GM12878 (cell line): ENCODE measurements at regions not wholly inside any gene's neighbourhood (a gene's known extent, or its start where the extent isn't known, plus 50 kb on each side); places are given as distances from the start of the nearest gene placed in this dataset.

Source experiments
- ATAC-seq: fragments of 200-7000 bp; cut with Tn5 transposase; 3 replicates; pipeline ENCODE4 v1.9.1; 2020; ENCODE audit warnings: mild to moderate bottlenecking, moderate library complexity
- BruUV-seq: library from RNA; stranded (reverse); fragments of 400-500 nt; replicated peaks from 2 replicates; lab custom pipeline; 2021; lab: Mats Ljungman, UMichigan
- CTCF ChIA-PET: fragments of 300-600 bp; sonication (Branson Sonifier 250); formaldehyde crosslinking; extraction: SDS; loops from one replicate; lab custom pipeline; 2021; ENCODE audit warnings: inconsistent platforms; lab: Yijun Ruan, JAX
- POLR2A ChIA-PET: fragments of 350-600 bp; formaldehyde crosslinking; extraction: SDS; loops from one replicate; lab custom pipeline; 2021; ENCODE audit warnings: inconsistent platforms; lab: Charles Lee
- RAD21 ChIA-PET: fragments of 300-600 bp; sonication (Branson Sonifier 250); formaldehyde crosslinking; loops from one replicate; lab custom pipeline; 2023; ENCODE audit warnings: antibody characterized with exemption; ENCODE audit not compliant: unreplicated experiment; lab: Charles Lee
- SMC1A ChIA-PET: fragments of 300-600 bp; sonication (Branson Sonifier 250); formaldehyde crosslinking; loops from one replicate; lab custom pipeline; 2023; ENCODE audit not compliant: unreplicated experiment, uncharacterized antibody; lab: Charles Lee
- DNase-seq: peaks from one replicate; pipeline ENCODE4 v3.0.0-alpha.2; 2011; ENCODE audit warnings: low read depth, low spot score
- FAIRE-seq: peaks from 3 replicates; lab custom pipeline; 2011; peaks lifted over from hg19 to GRCh38; lab: Jason Lieb, UNC
- H2AFZ ChIP-seq: 2 replicates; pipeline ENCODE4 v1.6.0; 2011; ENCODE audit warnings: low read depth, low read length, control low read depth; ENCODE audit not compliant: control insufficient read depth
- H3K27ac ChIP-seq: 2 replicates; pipeline ENCODE4 v1.5.1; 2011; ENCODE audit warnings: control low read depth; ENCODE audit not compliant: control insufficient read depth, insufficient read depth
- H3K27me3 ChIP-seq, 2 experiments: replicated peaks in 1 of 2; 2 replicates each; pipeline versions ENCODE4 v1.6.0 to v1.6.1; 2011; ENCODE audit warnings: low read length in 1 of 2; ENCODE audit not compliant: control insufficient read depth in 2 of 2, insufficient read depth in 2 of 2
- H3K36me3 ChIP-seq, 2 experiments: 2 replicates each; pipeline ENCODE4 v1.5.1; 2011; ENCODE audit warnings: low read length in 1 of 2; ENCODE audit not compliant: control insufficient read depth in 2 of 2, insufficient read depth in 2 of 2
- H3K4me1 ChIP-seq: 2 replicates; pipeline ENCODE4 v1.6.1; 2011; ENCODE audit warnings: mild to moderate bottlenecking, low read length, moderate library complexity, mixed read lengths; ENCODE audit not compliant: control insufficient read depth, insufficient read depth
- H3K4me2 ChIP-seq: 2 replicates; pipeline ENCODE4 v1.6.0; 2011; ENCODE audit warnings: control low read depth; ENCODE audit not compliant: control insufficient read depth, insufficient read depth
- H3K4me3 ChIP-seq: fragments of 200-600 bp; sonication (generic); 2 replicates; pipeline ENCODE4 v1.5.1; 2016
- H3K79me2 ChIP-seq: 2 replicates; pipeline ENCODE4 v1.6.0; 2011; ENCODE audit warnings: low read length; ENCODE audit not compliant: control insufficient read depth, insufficient read depth
- H3K9ac ChIP-seq: 2 replicates; pipeline ENCODE4 v1.8.0; 2011; ENCODE audit warnings: low read length, control low read depth, mixed read lengths; ENCODE audit not compliant: control insufficient read depth, insufficient read depth
- H3K9me3 ChIP-seq: replicated peaks from 3 replicates; pipeline ENCODE4 v1.5.1; 2011; ENCODE audit warnings: mild to moderate bottlenecking, low read length; ENCODE audit not compliant: control insufficient read depth, insufficient read depth
- H4K20me1 ChIP-seq: 2 replicates; pipeline ENCODE4 v1.6.0; 2011; ENCODE audit not compliant: control insufficient read depth, insufficient read depth
- ATF7 ChIP-seq: fragments of 450-650 bp; IDR thresholded peaks from 2 replicates; pipeline ENCODE4 v1.6.1; 2016; ENCODE audit warnings: low read depth, mild to moderate bottlenecking
- IKZF2 ChIP-seq, 2 experiments: fragments of 450-650 bp; IDR thresholded peaks; 2 replicates each; pipeline ENCODE4 v1.6.1; 2017; ENCODE audit warnings: mild to moderate bottlenecking in 2 of 2, moderate library complexity in 2 of 2
- POLR2AphosphoS5 ChIP-seq: IDR thresholded peaks from 2 replicates; pipeline ENCODE4 v1.6.1; 2011; ENCODE audit warnings: mild to moderate bottlenecking, low read length, inconsistent platforms
- SMC3 ChIP-seq: IDR thresholded peaks from 2 replicates; pipeline ENCODE4 v1.6.1; 2011; ENCODE audit warnings: low read length, improper control_type of control experiment, borderline replicate concordance
- WGBS: methylation state at CpG from one replicate; pipeline ENCODE4 v1.1.6; 2016; ENCODE audit warnings: low lambda C conversion rate; ENCODE audit not compliant: insufficient replicate concordance, insufficient coverage; ENCODE audit errors: missing lambda C conversion rate; 5-methylcytosine and 5-hydroxymethylcytosine counted together
- in situ Hi-C: fragments of 300-500 bp; cut with MboI; formaldehyde crosslinking; loops from 9 replicates; pipeline ENCODE4 v1.14.3; 2018; ENCODE audit warnings: mixed read lengths
- intact Hi-C: fragments of 100-400 bp; cut with micrococcal nuclease; formaldehyde crosslinking; loops from one replicate; pipeline ENCODE4 v1.14.2; 2022; ENCODE audit not compliant: unreplicated experiment
- TF ChIP-seq, protein P1 (sequence below): fragments of 450-650 bp; IDR thresholded peaks from 2 replicates; pipeline ENCODE4 v1.6.1; 2017; ENCODE audit warnings: mild to moderate bottlenecking

DNA sequence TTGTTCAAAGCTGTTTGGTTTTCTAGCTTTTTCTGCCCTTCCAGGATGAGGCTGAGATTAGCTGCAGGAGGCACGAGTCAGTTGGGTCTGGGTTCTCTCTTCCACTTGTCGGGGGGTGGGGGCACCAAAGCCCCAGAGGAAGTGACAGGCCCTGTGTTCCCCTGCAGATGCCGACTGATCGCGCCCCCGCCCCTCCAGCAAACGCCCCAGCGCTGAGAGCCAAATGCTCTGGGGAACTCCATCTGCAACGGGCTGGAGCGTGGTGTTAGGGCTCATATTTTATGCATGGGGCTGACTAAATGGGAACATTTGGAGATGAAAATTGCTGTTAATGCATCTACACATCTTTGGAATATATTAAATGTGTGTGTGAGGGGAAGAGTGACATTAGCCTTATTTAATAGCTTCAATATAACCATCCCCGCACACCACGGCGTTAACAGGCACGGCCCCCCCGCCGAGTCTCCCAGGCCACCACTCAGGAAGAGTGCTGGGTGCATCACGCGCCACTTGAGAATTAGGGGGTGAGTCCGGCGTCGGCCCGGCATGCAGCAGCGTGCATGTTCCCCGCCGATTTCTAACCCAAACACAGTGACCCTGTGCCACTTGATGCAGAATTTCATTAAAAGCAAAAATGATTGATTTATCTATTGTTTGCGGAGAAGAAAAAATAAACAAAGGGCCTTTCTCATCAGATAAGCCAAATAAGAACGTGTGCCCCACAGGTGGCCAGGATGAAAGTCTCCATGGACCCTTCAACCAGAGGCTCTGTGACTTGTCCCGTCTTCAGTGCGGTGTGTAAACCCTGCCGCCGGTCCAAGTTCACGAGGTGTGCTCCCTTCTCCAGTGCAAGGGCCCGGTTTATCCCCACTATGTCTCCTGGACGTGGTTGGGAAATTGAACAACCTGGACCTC, 165.0 kb upstream of the RTL1 start:
- no peak for FAIRE-seq
- no peak for DNase-seq
- in situ Hi-C loops = no loop called here

DNA sequence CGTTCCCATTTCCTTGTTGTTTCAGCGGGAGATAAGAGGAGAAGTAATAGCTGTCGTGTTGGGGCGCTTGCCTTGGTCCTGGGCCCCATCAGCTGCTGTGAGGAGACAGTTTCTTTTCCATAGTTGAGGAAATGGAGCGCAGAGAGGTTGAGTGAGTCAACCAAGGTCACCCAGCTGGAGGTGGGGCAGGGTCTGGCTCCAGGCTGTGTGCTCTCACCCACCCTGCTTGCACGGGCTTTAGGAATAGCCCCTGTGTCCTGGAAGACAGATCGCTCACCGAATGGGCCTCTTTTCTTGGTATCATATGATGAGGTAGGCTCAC, 165.7 kb upstream of the RTL1 start:
- H3K27ac ChIP-seq = no peak overlapping the region
- no peaks in the 10 kb centered on the region for H3K4me1 ChIP-seq
- intact Hi-C loops = no loop called here
- SMC1A ChIA-PET = no interaction called here
- DNase-seq (no peak), ATAC-seq (no peak), FAIRE-seq (no peak)
- POLR2A ChIA-PET = no interaction called here
- no peak overlapping the region for H3K4me2 ChIP-seq
- in situ Hi-C loops = no loop called here
- BruUV-seq = no TSS peak
- RAD21 ChIA-PET = no interaction called here
- TF ChIP-seq, protein P1, sequence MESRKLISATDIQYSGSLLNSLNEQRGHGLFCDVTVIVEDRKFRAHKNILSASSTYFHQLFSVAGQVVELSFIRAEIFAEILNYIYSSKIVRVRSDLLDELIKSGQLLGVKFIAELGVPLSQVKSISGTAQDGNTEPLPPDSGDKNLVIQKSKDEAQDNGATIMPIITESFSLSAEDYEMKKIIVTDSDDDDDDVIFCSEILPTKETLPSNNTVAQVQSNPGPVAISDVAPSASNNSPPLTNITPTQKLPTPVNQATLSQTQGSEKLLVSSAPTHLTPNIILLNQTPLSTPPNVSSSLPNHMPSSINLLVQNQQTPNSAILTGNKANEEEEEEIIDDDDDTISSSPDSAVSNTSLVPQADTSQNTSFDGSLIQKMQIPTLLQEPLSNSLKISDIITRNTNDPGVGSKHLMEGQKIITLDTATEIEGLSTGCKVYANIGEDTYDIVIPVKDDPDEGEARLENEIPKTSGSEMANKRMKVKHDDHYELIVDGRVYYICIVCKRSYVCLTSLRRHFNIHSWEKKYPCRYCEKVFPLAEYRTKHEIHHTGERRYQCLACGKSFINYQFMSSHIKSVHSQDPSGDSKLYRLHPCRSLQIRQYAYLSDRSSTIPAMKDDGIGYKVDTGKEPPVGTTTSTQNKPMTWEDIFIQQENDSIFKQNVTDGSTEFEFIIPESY = no peak
- no peak for TF ChIP-seq POLR2AphosphoS5
- TF ChIP-seq IKZF2 (IDR thresholded peaks at IDR 0.05) = no peak
- TF ChIP-seq, all 136 proteins: peak for 0
- Histone ChIP-seq H3K9me3 (no peaks in the 10 kb centered on the region), H4K20me1 (no peaks in the 10 kb centered on the region), H3K9ac (no peak overlapping the region), H3K4me3 (no peak overlapping the region), H3K36me3 (no peaks in the 10 kb centered on the region), H3K79me2 (no peaks in the 10 kb centered on the region), H3K27me3 (no peaks in the 10 kb centered on the region), H2AFZ (no peak overlapping the region)
- WGBS = 30% methylated on average over 8 of the region's 8 CpGs
- CTCF ChIA-PET = no interaction called here

More for the DNA sequence above, 165.0 kb upstream of the RTL1 start:
- no peak overlapping the region for H3K4me3 ChIP-seq
- 15% methylated on average over 34 of the region's 34 CpGs for WGBS
- no peak for TF ChIP-seq SMC3
- TF ChIP-seq ATF7 = no peak
- H3K79me2 ChIP-seq = no peaks in the 10 kb centered on the region
- SMC1A ChIA-PET = no interaction called here
- H2AFZ ChIP-seq = no peak overlapping the region
- H3K4me2 ChIP-seq = no peak overlapping the region
- no peaks in the 10 kb centered on the region for H3K4me1 ChIP-seq
- no peak for ATAC-seq
- no peaks in the 10 kb centered on the region for H3K27me3 ChIP-seq
- RAD21 ChIA-PET = no interaction called here
- POLR2A ChIA-PET = no interaction called here
- no peaks in the 10 kb centered on the region for H3K9me3 ChIP-seq
- H3K9ac ChIP-seq = no peak overlapping the region
- no peak overlapping the region for H3K27ac ChIP-seq
- CTCF ChIA-PET = no interaction called here
- no peaks in the 10 kb centered on the region for H3K36me3 ChIP-seq
- no TSS peak for BruUV-seq
- intact Hi-C loops = no loop called here
- H4K20me1 ChIP-seq = no peaks in the 10 kb centered on the region
